HK-2 (cell line): ENCODE measurements at regions not wholly inside any gene's neighbourhood (a gene's known extent, or its start where the extent isn't known, plus 50 kb on each side); places are given as distances from the start of the nearest gene placed in this dataset.

Experiments used
- DNase-seq: peaks from one replicate; pipeline ENCODE4 v3.0.0-alpha.2; 2018; ENCODE audit not compliant: unreplicated experiment

GRCh38 chr1:193568512-193568911, 382.1 kb upstream of the B3GALT2 start:
- DNase-seq: no peak

GRCh38 chr1:193567937-193568336, 381.5 kb upstream of the B3GALT2 start:
- no peak for DNase-seq

GRCh38 chr1:193566735-193567134, 380.3 kb upstream of the B3GALT2 start:
- no peak for DNase-seq

- no peak for DNase-seq
These were observed 379.7 kb upstream of the B3GALT2 start for GRCh38 chr1:193565971-193566577.

GRCh38 chr1:193562121-193562520, 375.7 kb upstream of the B3GALT2 start:
- no peak for DNase-seq

GRCh38 chr1:193558491-193559028, 372.1 kb upstream of the B3GALT2 start:
- no peak for DNase-seq

GRCh38 chr1:193555662-193556441, 369.4 kb upstream of the B3GALT2 start:
- no peak for DNase-seq

- DNase-seq: no peak
These were observed 367.2 kb upstream of the B3GALT2 start for GRCh38 chr1:193553564-193553963.

GRCh38 chr1:193552274-193552673, 365.9 kb upstream of the B3GALT2 start:
- DNase-seq: no peak

GRCh38 chr1:193549081-193549480, 362.7 kb upstream of the B3GALT2 start:
- DNase-seq: no peak

- DNase-seq: no peak
These were observed 358.8 kb upstream of the B3GALT2 start for GRCh38 chr1:193545171-193545570.

- no peak for DNase-seq
These were observed 356.8 kb upstream of the B3GALT2 start for GRCh38 chr1:193543259-193543658.

GRCh38 chr1:193542690-193543089, 356.3 kb upstream of the B3GALT2 start:
- DNase-seq: no peak

- DNase-seq: no peak
These were observed 354.1 kb upstream of the B3GALT2 start for GRCh38 chr1:193540511-193540910.

GRCh38 chr1:193539731-193540459, 353.5 kb upstream of the B3GALT2 start:
- DNase-seq: no peak

GRCh38 chr1:193538680-193539079, 352.3 kb upstream of the B3GALT2 start:
- no peak for DNase-seq

- DNase-seq: no peak
These were observed 351.6 kb upstream of the B3GALT2 start for GRCh38 chr1:193538003-193538354.

GRCh38 chr1:193537266-193538002, 351.0 kb upstream of the B3GALT2 start:
- DNase-seq: no peak

- DNase-seq: no peak
These were observed 347.4 kb upstream of the B3GALT2 start for GRCh38 chr1:193533853-193534252.

GRCh38 chr1:193525917-193526710, 339.7 kb upstream of the B3GALT2 start:
- no peak for DNase-seq

GRCh38 chr1:193525411-193525810, 339.0 kb upstream of the B3GALT2 start:
- no peak for DNase-seq
